H1 (cell line): ENCODE measurements at regions not wholly inside any gene's neighbourhood (a gene's known extent, or its start where the extent isn't known, plus 50 kb on each side); places are given as distances from the start of the nearest gene placed in this dataset.

Experiments
- CTCF ChIA-PET: fragments of 300-600 bp; sonication (Branson Sonifier 250); formaldehyde crosslinking; loops from one replicate; lab custom pipeline; 2021; ENCODE audit not compliant: partially characterized antibody; lab: Charles Lee
- POLR2A ChIA-PET: fragments of 300-600 bp; sonication (Branson Sonifier 250); formaldehyde crosslinking; loops from one replicate; lab custom pipeline; 2021; ENCODE audit warnings: inconsistent platforms; ENCODE audit not compliant: partially characterized antibody; lab: Charles Lee
- DNase-seq, 2 experiments: peaks; one replicate each; pipeline versions ENCODE4 v3.0.0 to v3.0.0-alpha.2; 2010 to 2022; ENCODE audit warnings: low spot score in 2 of 2, low read depth in 1 of 2, mixed read lengths in 1 of 2
- FAIRE-seq: peaks from 2 replicates; lab custom pipeline; 2011; peaks lifted over from hg19 to GRCh38; lab: Jason Lieb, UNC
- H2AFZ ChIP-seq: 2 replicates; pipeline ENCODE4 v1.8.1; 2012; ENCODE audit warnings: low read length, inconsistent platforms
- H2AK5ac ChIP-seq: 2 replicates; pipeline ENCODE4 v1.6.1; 2013; ENCODE audit warnings: low read depth, low read length
- H2BK120ac ChIP-seq: replicated peaks from 2 replicates; pipeline ENCODE3; 2013; ENCODE audit warnings: low read depth, low read length, inconsistent platforms
- H2BK12ac ChIP-seq: 2 replicates; pipeline ENCODE4 v1.6.1; 2013; ENCODE audit warnings: low read depth, low read length
- H2BK15ac ChIP-seq: 2 replicates; pipeline ENCODE4 v1.6.1; 2013; ENCODE audit warnings: low read length
- H2BK20ac ChIP-seq: 2 replicates; pipeline ENCODE4 v1.6.1; 2013; ENCODE audit warnings: low read length
- H2BK5ac ChIP-seq: 2 replicates; pipeline ENCODE4 v1.6.1; 2013; ENCODE audit warnings: low read depth, low read length
- H3K14ac ChIP-seq: 2 replicates; pipeline ENCODE4 v1.6.1; 2013; ENCODE audit warnings: inconsistent platforms; ENCODE audit not compliant: insufficient read length
- H3K18ac ChIP-seq: 2 replicates; pipeline ENCODE4 v1.6.1; 2013; ENCODE audit warnings: low read length; ENCODE audit errors: extremely low read depth
- H3K23ac ChIP-seq: 2 replicates; pipeline ENCODE4 v1.6.1; 2013; ENCODE audit warnings: inconsistent platforms; ENCODE audit not compliant: insufficient read length
- H3K23me2 ChIP-seq: 2 replicates; pipeline ENCODE4 v1.6.1; 2013; ENCODE audit warnings: low read depth, low read length
- H3K27ac ChIP-seq: 2 replicates; pipeline ENCODE4 v1.6.1; 2011; ENCODE audit warnings: low read depth, low read length, inconsistent platforms
- H3K27me3 ChIP-seq, 4 experiments: replicated peaks in 1 of 4; 1 replicate in 1 of 4; 2 replicates in 3 of 4; pipeline versions ENCODE4 v1.6.1 to v1.8.1; 2011 to 2013; ENCODE audit warnings: low read length in 3 of 4, mild to moderate bottlenecking in 3 of 4, inconsistent platforms in 2 of 4, mixed read lengths in 2 of 4, moderate library complexity in 1 of 4; ENCODE audit not compliant: control insufficient read depth in 3 of 4, insufficient read depth in 3 of 4; ENCODE audit errors: extremely low read depth in 1 of 4
- H3K36me3 ChIP-seq, 4 experiments: 2 replicates each; pipeline versions ENCODE4 v1.6.1 to v1.8.1; 2011 to 2013; ENCODE audit warnings: mild to moderate bottlenecking in 4 of 4, low read length in 3 of 4, moderate library complexity in 2 of 4, control low read depth in 1 of 4, inconsistent platforms in 1 of 4; ENCODE audit not compliant: insufficient read depth in 4 of 4, control insufficient read depth in 2 of 4
- H3K4ac ChIP-seq: replicated peaks from 2 replicates; pipeline ENCODE3; 2013; ENCODE audit warnings: low read length, low read depth, mixed read lengths, inconsistent platforms; ENCODE audit not compliant: insufficient read length
- H3K4me1 ChIP-seq, 4 experiments: replicated peaks in 1 of 4; 1 replicate in 1 of 4; 2 replicates in 3 of 4; pipeline versions ENCODE4 v1.6.1 to v1.8.1; 2011 to 2013; ENCODE audit warnings: low read length in 3 of 4, inconsistent platforms in 2 of 4, mixed read lengths in 1 of 4; ENCODE audit not compliant: insufficient read depth in 4 of 4, control insufficient read depth in 3 of 4
- H3K4me2 ChIP-seq, 2 experiments: 2 replicates each; pipeline versions ENCODE4 v1.6.1 to v1.8.1; 2011 to 2013; ENCODE audit warnings: low read depth in 2 of 2, low read length in 2 of 2, control low read depth in 1 of 2, inconsistent platforms in 1 of 2, mild to moderate bottlenecking in 1 of 2; ENCODE audit not compliant: insufficient read depth in 1 of 2
- H3K4me3 ChIP-seq, 4 experiments: fragments of 200-600, 300-600 bp in 1 of 4; sonication (generic), shearing (Covaris generic), sonication (Bioruptor Twin) in 1 of 4; 2 replicates each; pipeline versions ENCODE4 v1.5.1 to v1.8.1; 2011 to 2016; ENCODE audit warnings: low read length in 4 of 4, low read depth in 3 of 4, control low read depth in 2 of 4, inconsistent platforms in 2 of 4, mild to moderate bottlenecking in 2 of 4, mixed read lengths in 1 of 4, moderate library complexity in 1 of 4; ENCODE audit not compliant: insufficient read depth in 2 of 4; ENCODE audit errors: extremely low read depth in 1 of 4
- H3K56ac ChIP-seq: replicated peaks from 2 replicates; pipeline ENCODE3; 2013; ENCODE audit warnings: low read depth, mild to moderate bottlenecking, mixed read lengths, low read length, inconsistent platforms; ENCODE audit not compliant: insufficient read length
- H3K79me1 ChIP-seq: 2 replicates; pipeline ENCODE4 v1.6.1; 2013; ENCODE audit warnings: low read depth, low read length, control low read depth
- H3K79me2 ChIP-seq, 2 experiments: 2 replicates each; pipeline versions ENCODE4 v1.6.1 to v1.8.1; 2012 to 2013; ENCODE audit warnings: low read length in 2 of 2, mild to moderate bottlenecking in 2 of 2, inconsistent platforms in 1 of 2; ENCODE audit not compliant: insufficient read depth in 2 of 2, control insufficient read depth in 1 of 2
- H3K9ac ChIP-seq, 4 experiments: replicated peaks in 1 of 4; 1 replicate in 1 of 4; 2 replicates in 3 of 4; pipeline versions ENCODE4 v1.6.1 to v1.8.1; 2011 to 2013; ENCODE audit warnings: low read depth in 3 of 4, low read length in 3 of 4, control low read depth in 2 of 4, mild to moderate bottlenecking in 2 of 4, moderate library complexity in 2 of 4, inconsistent platforms in 1 of 4; ENCODE audit errors: extremely low read depth in 1 of 4
- H3K9me3 ChIP-seq, 2 experiments: 2 replicates each; pipeline versions ENCODE4 v1.6.1 to v1.8.1; 2012 to 2013; ENCODE audit warnings: mild to moderate bottlenecking in 2 of 2, moderate library complexity in 2 of 2, control low read depth in 1 of 2, inconsistent platforms in 1 of 2, low read depth in 1 of 2, low read length in 1 of 2, mixed read lengths in 1 of 2; ENCODE audit not compliant: insufficient read depth in 2 of 2
- H4K20me1 ChIP-seq, 2 experiments: replicated peaks in 1 of 2; 2 replicates each; pipeline versions ENCODE3 to v1.8.1; 2011 to 2013; ENCODE audit warnings: inconsistent platforms in 2 of 2, low read length in 2 of 2, mild to moderate bottlenecking in 1 of 2; ENCODE audit not compliant: insufficient read depth in 2 of 2, control insufficient read depth in 1 of 2
- H4K5ac ChIP-seq: 2 replicates; pipeline ENCODE4 v1.6.1; 2013; ENCODE audit warnings: low read length, low read depth, mixed read lengths, inconsistent platforms; ENCODE audit not compliant: insufficient read length
- H4K8ac ChIP-seq: 2 replicates; pipeline ENCODE4 v1.8.0; 2013; ENCODE audit warnings: mild to moderate bottlenecking, moderate library complexity, low read length, inconsistent platforms; ENCODE audit not compliant: insufficient read depth; ENCODE audit errors: extremely low read depth
- H4K91ac ChIP-seq: replicated peaks from 2 replicates; pipeline ENCODE3; 2013; ENCODE audit warnings: low read length, mixed read lengths, inconsistent platforms; ENCODE audit not compliant: insufficient read length
- CBX5 ChIP-seq: fragments of 300-800, 300-1000 bp; sonication (generic); IDR thresholded peaks from 2 replicates; pipeline ENCODE4 v1.7.1; 2016; ENCODE audit warnings: antibody characterized with exemption, low read length, low read depth
- NRF1 ChIP-seq: IDR thresholded peaks from 2 replicates; pipeline ENCODE4 v1.6.1; 2011; ENCODE audit warnings: mild to moderate bottlenecking, low read depth, low read length, improper control_type of control experiment
- SP4 ChIP-seq: IDR thresholded peaks from 2 replicates; pipeline ENCODE4 v1.6.1; 2012; ENCODE audit warnings: low read length, inconsistent platforms
- WGBS, 2 experiments: shearing (Covaris generic) in 1 of 2; methylation state at CpG; one replicate each; pipeline versions ENCODE4 v1.1.6 to v1.1.7; 2013 to 2015; ENCODE audit warnings: low lambda C conversion rate in 2 of 2, mixed read lengths in 2 of 2, inconsistent platforms in 1 of 2, low coverage in 1 of 2, missing lambda C conversion rate in 1 of 2; ENCODE audit not compliant: insufficient replicate concordance in 2 of 2, insufficient coverage in 1 of 2, insufficient read length in 1 of 2; ENCODE audit errors: extremely low coverage in 1 of 2, missing lambda C conversion rate in 1 of 2; 5-methylcytosine and 5-hydroxymethylcytosine counted together
- TF ChIP-seq, protein P1 (sequence below): IDR thresholded peaks from 2 replicates; pipeline ENCODE4 v1.6.1; 2011; ENCODE audit warnings: low read depth, mild to moderate bottlenecking, low read length; ENCODE audit not compliant: insufficient read depth

DNA sequence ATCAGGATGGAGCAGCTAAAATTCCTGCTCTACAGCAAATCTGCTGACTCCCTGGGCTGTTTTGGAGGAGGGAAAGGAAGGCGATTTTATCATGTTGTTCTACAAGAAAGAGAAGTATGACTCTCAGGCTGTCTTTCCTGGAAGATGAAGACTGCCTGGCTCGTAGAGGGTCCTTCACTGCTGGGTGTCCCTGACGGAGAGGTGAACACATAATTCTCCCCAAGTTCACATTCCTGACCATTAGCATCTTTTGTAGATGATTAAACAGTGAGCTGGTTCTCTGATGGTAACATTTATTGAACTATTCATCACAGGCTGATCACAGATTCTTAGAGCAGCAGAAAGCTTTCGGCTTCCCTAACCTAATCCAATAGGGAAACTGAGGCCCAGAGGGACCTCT is 212.4 kb upstream of the GLRA1 start:
- no peak overlapping the region for H2BK120ac ChIP-seq
- H3K4me1 ChIP-seq, result no peaks in the 10 kb centered on the region
- 72% methylated on average over 4 of the region's 4 CpGs; no CpG with 5 or more reads in 1 of the 2 experiments for WGBS, 2 experiments

More for the DNA sequence above, 212.4 kb upstream of the GLRA1 start:
- Histone ChIP-seq H3K14ac (no peak overlapping the region), H2BK20ac (no peak overlapping the region), H3K56ac (no peak overlapping the region), H3K23me2 (no peaks in the 10 kb centered on the region), H3K4ac (no peak overlapping the region), H3K9ac (no peak overlapping the region), H3K36me3 (no peaks in the 10 kb centered on the region), H3K9me3 (no peaks in the 10 kb centered on the region), H4K91ac (no peak overlapping the region), H3K27ac (no peak overlapping the region), H4K5ac (no peak overlapping the region), H4K8ac (no peak overlapping the region), H2AFZ (no peak overlapping the region), H3K79me2 (no peaks in the 10 kb centered on the region), H2BK12ac (no peak overlapping the region), H2BK5ac (no peak overlapping the region), H3K4me2 (no peak overlapping the region), H3K18ac (no peak overlapping the region), H3K27me3 (no peaks in the 10 kb centered on the region), H3K4me3 (no peak overlapping the region), H2AK5ac (no peak overlapping the region), H4K20me1 (no peaks in the 10 kb centered on the region), H2BK15ac (no peak overlapping the region), H3K23ac (no peak overlapping the region), H3K79me1 (no peaks in the 10 kb centered on the region)
- ChIA-PET CTCF (interaction anchor here (1.0 to 12.0 kb wide), 4 partner anchors 9 to 309 kb away, joined by 3 to 193 read pairs (median 3); no protein-coding TSS in a partner anchor), POLR2A (no interaction called here)
- TF ChIP-seq, protein P1, sequence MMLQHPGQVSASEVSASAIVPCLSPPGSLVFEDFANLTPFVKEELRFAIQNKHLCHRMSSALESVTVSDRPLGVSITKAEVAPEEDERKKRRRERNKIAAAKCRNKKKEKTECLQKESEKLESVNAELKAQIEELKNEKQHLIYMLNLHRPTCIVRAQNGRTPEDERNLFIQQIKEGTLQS, result no peak
- TF ChIP-seq CBX5 (no peak), NRF1 (no peak), SP4 (no peak)
- FAIRE-seq (no peak), DNase-seq (no peak)
